KBM-7 (cell line): ENCODE measurements at regions not wholly inside any gene's neighbourhood (a gene's known extent, or its start where the extent isn't known, plus 50 kb on each side); places are given as distances from the start of the nearest gene placed in this dataset.

Experiments
- DNase-seq: peaks from one replicate; pipeline ENCODE4 v3.0.0-alpha.2; 2015
- in situ Hi-C: fragments of 300-500 bp; cut with MboI; formaldehyde crosslinking; loops from 2 replicates; pipeline ENCODE4 v1.14.3; 2020; ENCODE audit warnings: low sequenced_read_pairs, low pct_unique_long_range_greater_than_20kb, mixed read lengths

DNA sequence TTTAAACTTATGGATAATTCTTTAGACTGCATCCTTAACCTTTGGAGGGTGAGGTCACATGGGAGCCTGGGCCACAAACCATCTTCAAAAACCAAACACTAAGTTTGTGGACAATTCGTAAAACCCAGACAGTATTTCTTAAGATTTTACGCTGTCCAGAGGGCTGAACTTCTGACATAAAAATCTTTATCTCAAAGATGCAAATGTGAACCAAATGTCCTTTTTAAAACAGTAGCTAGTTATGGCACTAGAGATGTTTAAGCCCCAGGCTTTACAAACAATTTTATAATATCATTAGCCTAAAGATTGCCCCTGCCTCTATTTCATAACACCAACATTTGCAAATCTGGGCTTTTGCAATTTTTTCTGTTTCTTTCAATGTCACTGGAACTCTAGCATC lies 287.2 kb downstream of the SATB1 start:
- in situ Hi-C loops, result no loop called here
- no peak for DNase-seq

- no peak for DNase-seq
- in situ Hi-C loops, result no loop called here
Observed at GRCh38 chr3:18135060-18135814, 289.9 kb downstream of the SATB1 start.

GRCh38 chr3:18134386-18135059 lies 290.6 kb downstream of the SATB1 start:
- peak; percentile 37 for DNase-seq
- in situ Hi-C loops, result no loop called here

- no peak for DNase-seq
- in situ Hi-C loops, result no loop called here
Observed at GRCh38 chr3:18132991-18133390, 292.1 kb downstream of the SATB1 start.

DNA sequence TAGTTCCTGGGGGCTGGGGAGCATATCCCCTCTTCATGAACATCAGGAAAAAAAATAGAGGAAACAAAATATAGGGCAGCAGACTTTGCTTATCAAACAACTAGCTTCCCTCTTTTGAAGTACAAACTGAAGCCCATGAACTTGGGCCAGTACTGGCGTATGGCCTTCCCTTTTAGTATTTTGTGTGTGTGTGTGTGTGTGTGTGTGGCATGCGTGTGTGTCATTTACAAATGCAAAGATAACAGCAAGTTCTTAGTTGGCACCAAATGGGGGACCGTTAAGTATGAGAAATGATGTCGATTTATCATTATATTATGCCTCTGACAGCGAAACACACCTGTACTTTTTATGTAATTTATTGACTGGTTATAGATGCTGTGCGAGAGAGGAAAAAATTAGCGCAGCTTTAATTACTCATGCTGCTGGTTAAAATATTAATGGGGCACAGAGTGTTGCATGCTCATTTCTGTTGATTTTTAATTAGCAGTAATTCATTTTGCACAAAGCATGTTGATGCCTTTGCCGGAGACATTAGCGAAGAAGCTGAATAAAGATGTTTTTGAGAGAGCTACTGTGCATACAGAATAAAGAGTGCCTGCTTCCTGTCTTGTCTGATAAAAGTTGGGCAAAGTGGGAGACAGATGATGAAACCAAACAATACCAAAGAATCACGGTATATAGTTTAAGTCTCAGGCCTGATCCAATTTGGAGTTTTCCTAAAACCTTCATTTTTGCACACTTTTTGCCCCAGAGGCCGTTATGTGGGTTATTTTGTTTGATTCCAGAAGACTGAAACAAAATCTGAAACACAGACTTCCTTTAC lies 297.1 kb downstream of the SATB1 start:
- no peak for DNase-seq
- in situ Hi-C loops, result loop anchor here (10.0 kb wide), 1 partner anchor 143 kb away; no protein-coding TSS in a partner anchor

- peak; percentile 97 for DNase-seq
Observed at GRCh38 chr3:18127174-18127858, 297.8 kb downstream of the SATB1 start.

DNA sequence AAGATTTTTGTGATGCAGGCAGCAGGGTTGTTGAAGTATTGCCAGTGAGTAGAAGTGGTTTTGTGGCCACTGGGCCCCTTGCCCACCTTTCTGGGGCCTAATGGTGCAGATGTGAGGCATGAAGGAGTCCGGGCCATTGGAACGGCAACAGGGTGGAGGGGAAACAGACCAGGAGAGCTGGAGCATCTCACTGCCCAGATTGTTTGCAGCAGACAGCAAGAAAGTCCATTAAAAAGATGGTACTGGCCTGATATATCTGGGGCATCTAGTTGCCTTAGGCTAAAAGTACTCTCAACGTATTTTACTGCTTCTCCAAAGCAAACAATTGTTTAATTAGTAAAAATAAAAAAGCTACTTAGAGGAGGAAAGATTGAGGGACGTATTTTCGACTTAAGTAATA lies 298.4 kb downstream of the SATB1 start:
- DNase-seq, result no peak
- in situ Hi-C loops, result loop anchor here (10.0 kb wide), 1 partner anchor 142 kb away; no protein-coding TSS in a partner anchor

More at GRCh38 chr3:18127174-18127858, 297.8 kb downstream of the SATB1 start:
- in situ Hi-C loops, result loop anchor here (10.0 kb wide), 1 partner anchor 143 kb away; no protein-coding TSS in a partner anchor

DNA sequence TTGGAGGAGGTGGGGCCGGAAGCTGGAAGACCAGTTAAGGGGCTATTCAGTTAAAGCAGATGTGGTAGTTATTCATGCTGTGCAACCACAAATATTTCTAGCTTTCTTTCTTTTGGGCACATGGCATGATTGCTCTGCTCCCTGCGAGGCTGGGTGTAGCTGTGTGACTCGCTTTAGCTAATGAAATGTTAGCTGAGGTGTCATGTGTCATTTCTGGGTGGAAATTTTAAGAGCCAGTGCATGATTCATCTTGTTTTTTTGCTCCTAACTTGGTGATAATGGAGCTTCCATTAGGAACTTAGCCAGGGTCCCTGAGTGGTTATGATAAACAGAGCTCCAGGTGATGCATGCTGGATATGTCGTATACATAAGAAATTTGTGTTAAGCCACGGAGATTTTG lies 300.6 kb downstream of the SATB1 start:
- peak; percentile 88 for DNase-seq
- in situ Hi-C loops, result loop anchor here (10.0 kb wide), 1 partner anchor 140 kb away; no protein-coding TSS in a partner anchor

DNA sequence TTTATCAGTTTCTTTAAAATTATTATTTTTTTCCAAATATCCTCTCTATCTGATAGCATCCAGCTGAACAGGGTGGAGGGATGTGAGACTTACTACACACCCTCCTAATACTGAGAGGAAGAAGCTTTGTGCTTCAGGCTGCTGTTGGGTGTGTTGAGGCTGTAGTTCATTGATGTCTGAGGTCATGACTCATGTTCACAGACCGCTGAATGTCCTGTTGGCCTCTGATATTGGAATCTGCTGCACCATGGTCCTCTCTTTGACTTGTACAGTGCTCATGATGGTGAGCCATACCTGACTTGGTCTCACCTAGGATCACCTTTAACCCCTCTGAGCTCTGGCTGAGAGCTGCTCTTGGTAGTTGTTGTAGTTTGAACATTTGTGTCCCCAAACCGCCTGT lies 302.9 kb downstream of the SATB1 start:
- DNase-seq, result no peak
- in situ Hi-C loops, result loop anchor here (10.0 kb wide), 1 partner anchor 137 kb away; no protein-coding TSS in a partner anchor

- no peak for DNase-seq
- in situ Hi-C loops, result loop anchor here (10.0 kb wide), 1 partner anchor 136 kb away; no protein-coding TSS in a partner anchor
Observed at GRCh38 chr3:18121020-18121419, 304.1 kb downstream of the SATB1 start.

DNA sequence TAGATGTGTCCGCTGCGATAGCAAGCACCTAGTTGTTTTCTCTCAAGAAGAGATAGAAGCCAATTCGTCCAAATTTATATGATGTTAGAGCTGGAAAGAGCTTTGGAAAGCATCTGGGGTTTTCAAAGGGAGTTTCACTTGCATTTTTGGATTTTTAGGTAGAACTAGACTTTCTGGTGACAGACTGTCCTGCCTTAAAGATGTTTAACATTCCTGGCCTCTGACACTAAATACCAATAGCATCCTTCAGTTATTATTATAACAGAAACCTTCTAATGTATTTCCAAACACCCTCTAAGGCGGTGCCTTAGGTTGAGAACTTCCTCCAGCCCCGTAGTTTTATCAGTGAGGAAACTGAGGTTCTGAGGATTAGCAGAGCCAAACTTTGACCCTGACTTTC lies 305.3 kb downstream of the SATB1 start:
- in situ Hi-C loops, result loop anchor here (10.0 kb wide), 1 partner anchor 135 kb away; no protein-coding TSS in a partner anchor
- no peak for DNase-seq

DNA sequence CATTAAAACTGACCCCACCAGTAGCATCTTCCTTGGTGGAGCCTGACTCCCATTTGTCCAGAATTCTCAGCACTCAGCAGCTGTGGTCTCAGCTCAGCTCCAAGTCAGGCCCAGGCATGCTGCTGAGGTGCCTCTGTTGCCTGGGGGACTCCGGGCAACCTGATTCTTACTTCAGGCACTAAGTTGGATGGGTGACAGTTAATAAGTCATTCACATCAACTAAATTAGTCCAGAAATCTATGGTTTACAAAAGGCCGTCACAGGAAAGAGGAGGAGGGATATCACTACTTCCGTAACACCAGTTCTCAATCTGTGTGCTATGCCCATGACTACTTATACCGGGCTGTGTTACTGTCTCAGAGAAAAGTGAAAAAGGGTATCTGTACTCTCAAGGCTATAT lies 310.2 kb downstream of the SATB1 start:
- in situ Hi-C loops, result no loop called here
- peak; percentile 84 for DNase-seq

DNA sequence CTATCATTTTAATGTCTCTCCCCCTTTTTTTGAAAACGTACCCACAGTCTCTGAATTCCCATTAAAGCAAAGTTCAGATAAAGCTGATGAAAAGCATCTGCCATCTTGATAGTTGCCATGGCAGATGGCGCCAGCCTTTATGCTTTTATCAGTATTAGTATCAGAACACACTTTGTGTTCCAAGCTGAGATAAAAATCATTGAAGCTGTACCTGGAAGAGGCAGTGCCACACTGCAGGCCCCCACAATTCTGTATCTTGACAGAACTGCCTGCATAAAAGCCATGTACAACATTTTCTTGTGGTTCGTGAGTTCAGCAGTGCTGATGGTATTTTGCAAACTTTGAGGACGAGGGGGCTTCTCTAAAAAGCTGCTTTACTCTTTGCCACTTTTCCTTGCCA lies 311.7 kb downstream of the SATB1 start:
- DNase-seq, result no peak
- in situ Hi-C loops, result no loop called here

DNA sequence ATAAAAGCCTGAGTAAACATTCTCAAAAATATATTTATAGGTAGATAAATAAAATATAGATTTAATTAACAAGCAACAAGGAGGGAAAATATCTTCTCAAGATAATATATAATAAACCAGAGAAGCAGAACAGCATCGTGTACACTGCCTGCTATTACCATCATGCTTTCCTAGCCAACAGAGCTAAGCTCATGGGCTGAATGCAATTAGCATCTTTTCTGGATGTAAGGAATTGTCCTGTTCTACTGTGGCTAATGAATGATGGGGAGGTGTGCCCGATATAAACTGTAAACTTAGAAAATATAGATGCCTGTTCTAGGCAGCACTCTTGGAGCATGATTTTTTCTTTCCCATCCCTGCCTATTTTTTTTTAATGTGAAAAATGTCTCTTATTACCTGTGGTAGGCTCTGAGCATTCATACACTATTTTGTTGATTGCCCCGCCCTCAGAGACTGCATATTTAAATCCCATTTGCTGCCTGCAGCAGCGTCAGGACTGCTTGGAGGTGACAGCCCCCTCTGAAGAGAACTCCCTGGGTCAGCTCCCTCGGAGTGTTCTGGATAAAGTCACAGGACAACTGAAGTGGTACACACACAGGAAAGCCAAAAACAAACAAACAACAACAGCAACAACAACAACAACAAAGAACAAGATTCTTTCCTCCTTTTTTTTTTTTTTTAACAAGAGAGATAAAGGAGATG lies 312.3 kb downstream of the SATB1 start:
- no peak for DNase-seq
- in situ Hi-C loops, result no loop called here

DNA sequence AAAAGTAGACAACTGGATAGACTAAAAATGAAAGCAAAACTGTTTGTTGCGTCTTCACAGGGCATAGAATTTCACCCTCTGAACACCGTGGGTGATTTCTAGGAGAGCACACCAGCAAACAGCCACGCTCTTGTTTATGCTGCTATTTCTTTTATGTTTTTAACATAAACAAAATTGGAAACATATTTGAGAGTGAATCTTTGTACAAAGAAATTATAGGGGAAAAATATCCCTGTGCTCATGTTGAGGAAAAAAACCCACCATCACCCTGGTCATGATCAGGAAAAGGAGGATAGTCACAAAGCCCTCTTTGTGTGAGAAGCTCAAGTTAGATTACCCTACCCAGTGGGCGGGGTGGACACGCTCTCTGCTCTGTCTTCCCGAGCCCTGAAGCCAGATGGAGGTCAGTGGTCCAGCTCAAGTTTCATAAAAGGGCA lies 313.3 kb downstream of the SATB1 start:
- peak; percentile 52 for DNase-seq
- in situ Hi-C loops, result no loop called here

DNA sequence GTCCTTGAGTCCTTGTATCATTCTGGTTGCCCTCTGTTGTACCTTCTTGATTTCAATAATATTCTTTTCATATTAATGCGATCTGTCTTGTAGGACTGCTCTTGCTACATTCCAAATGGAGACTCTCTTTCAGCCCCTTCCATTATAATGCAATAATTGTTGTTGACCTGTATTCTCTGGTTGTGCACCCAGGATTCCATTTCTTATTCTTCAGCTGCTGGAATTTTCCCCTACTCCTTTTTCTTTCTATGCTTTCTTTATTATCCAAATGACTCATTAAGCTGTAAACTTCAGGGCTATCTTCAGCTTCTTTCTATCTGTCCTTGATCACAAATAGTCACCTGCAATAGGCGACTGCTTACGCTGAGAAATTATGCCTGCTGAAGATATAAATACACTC lies 321.5 kb downstream of the SATB1 start:
- no peak for DNase-seq
- in situ Hi-C loops, result no loop called here

GRCh38 chr3:18100121-18100520 lies 325.0 kb downstream of the SATB1 start:
- DNase-seq, result no peak
- in situ Hi-C loops, result no loop called here

DNA sequence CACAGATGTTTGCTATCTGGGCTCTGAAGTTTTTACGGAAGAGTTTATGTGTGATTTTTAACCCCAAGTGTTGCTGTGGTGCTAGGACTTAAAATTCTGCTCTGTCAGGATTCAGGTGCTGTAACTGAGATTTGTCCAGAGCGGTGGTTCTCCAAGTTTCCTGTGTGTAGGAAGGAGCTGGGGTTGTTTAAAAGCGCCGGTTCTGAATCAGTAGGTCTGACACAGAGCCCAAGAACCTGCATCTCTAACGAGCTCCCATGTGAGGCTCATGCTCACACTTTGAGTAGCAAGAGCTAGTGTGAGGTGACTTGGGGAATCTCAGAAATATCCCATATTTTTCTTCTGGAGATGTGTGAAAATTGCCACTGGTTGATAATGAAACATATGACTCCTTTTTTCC lies 325.5 kb downstream of the SATB1 start:
- in situ Hi-C loops, result no loop called here
- no peak for DNase-seq
